ENCODE measurements at regions not wholly inside any gene's neighbourhood (a gene's known extent, or its start where the extent isn't known, plus 50 kb on each side); places are given as distances from the start of the nearest gene placed in this dataset.
"Not testable (repeated sequence)": the region's sequence is repeated elsewhere in the genome, so short reads cannot be mapped to it uniquely, and the experiment has no call there.

DNA sequence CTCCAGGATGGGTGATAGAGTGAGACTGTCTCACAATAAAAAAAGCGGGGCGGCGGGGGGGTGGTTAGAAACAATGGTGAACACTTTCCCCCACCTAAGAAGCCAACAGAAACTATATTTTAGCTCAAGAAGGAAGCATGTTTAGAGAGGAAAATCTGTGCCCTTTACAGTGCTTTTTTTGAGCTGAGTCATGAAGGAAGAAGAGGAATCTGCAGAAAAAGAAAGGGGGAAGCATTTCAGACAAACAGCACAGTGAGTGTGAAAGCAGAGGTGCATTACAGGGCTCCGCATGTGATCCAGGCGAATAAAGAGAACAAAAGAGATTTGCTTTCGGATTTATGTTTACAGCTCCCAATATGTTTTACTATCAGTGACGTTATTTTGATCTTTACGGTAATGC lies 1504.6 kb upstream of the WWC1 start:
- H3K4me3 ChIP-seq (ENCODE audit: low read depth, low read length) = no peak overlapping the region

DNA sequence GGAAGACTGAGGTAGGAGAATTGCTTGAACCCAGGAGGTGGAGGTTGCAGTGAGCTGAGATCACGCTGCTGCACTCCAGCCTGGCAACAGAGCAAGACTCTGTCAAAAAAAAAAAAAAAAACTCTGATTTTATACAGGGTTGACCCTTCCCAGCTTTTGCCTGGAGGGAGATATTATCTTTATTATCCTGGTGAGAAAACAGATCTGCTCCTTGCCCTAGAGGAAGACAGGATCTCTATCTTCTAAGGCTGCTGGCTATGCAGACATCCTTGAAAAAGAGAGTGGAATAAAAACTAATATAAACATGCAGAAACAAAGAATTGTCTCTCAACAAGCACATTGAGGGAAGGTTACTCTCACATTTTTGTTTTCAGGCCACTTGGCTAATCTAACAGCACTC lies 1503.4 kb upstream of the WWC1 start:
- no peak overlapping the region for H3K4me3 ChIP-seq (ENCODE audit: low read depth, low read length)

DNA sequence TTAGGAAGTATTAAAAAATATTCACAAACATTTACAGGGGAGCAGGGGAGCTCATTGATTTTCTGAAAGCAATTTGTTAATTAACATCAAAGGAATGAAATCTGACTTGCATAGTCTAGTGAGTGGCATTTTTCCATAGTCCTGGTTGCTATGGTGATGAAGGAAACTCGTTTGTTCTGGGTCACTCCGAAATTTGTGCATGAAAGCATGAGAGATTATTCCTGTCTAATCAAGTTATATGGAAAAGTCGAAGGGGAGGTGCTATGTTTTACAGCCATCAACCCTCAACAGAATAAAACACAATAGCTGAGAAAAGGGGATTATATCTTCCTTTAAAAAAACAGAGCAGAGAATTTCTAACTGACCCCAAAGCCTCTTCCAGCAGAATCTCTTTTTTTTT lies 1495.7 kb upstream of the WWC1 start:
- no peak overlapping the region for H3K4me3 ChIP-seq (ENCODE audit: low read depth, low read length)

DNA sequence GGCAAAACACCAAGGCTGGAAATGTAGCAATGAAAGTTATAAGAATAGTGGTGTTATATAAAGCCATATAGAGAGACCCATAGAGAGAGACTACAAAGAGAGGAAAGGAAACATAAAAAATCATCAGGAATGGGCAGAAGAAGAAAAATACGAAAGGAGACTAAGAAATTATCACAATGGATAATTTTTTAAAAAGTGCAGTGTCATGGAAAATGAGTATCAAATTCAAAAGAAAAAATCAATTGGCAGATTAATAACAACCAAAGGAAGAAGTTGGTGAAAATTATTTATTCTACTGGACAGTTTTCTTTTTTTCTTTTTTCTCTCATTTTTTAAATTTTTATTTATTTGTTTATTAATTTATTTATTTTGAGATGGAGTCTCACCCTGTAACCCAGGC lies 1488.4 kb upstream of the WWC1 start:
- H3K4me3 ChIP-seq (ENCODE audit: low read depth, low read length) = no peak overlapping the region

DNA sequence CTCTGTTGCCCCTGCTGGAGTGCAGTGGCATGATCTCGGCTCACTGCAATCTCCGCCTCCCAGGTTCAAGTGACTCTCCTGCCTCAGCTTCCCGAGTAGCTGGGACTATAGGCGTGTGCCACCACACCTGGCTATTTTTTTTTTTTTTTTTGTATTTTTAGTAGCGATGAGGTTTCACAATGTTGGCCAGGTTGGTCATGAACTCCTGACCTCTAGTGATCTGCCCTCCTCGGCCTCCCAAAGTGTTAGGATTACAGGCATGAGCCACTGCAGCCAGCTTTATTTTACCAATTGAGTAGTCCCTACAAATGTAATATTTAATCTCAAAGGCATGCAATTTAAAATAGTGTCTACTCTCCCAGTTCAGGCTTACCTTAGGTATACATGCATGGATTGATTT lies 1487.2 kb upstream of the WWC1 start:
- not testable (repeated sequence) for H3K4me3 ChIP-seq (ENCODE audit: low read depth, low read length)

DNA sequence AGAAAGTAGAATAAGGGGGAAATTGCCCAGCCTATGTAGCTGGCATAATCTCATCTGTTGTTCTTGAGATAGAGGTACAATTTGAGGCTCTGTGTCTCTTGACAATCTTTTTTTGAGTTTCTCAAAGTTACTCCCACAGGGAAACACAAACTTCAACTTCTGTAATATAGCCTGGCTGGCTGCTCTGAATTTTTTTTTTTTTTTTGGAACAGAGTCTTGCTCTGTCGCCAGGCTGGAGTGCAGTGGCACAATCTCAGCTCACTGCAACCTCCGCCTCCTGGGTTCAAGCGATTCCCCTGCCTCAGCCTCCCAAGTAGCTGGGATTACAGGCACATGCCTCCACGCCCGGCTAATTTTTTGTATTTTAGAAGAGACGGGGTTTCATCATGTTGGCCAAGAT lies 1486.8 kb upstream of the WWC1 start:
- H3K4me3 ChIP-seq (ENCODE audit: low read depth, low read length) = not testable (repeated sequence)

DNA sequence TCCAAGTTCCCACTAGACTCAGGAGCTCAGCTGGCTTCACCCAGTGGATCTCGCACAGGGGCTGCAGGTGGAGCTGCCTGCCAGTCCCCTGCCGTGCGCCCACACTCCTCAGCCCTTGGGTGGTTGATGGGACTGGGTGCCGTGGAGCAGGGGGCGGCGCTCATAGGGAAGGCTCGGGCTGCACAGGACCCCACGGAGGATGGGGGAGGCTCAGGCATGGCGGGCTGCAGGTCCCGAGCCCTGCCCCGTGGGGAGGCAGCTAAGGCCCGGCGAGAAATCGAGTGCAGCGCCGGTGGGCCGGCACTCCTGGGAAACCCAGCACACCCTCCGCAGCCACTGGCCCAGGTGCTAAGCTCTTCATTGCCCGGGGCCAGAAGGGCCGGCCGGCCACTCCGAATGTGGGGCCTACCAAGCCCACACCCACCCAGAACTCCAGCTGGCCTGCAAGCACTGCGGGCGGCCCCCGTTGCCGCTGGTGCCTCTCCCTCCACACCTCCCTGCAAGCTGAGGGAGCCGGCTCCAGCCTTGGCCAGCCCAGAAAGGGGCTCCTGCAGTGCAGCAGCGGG lies 1481.3 kb upstream of the WWC1 start:
- not testable (repeated sequence) for H3K4me3 ChIP-seq (ENCODE audit: low read depth, low read length)

DNA sequence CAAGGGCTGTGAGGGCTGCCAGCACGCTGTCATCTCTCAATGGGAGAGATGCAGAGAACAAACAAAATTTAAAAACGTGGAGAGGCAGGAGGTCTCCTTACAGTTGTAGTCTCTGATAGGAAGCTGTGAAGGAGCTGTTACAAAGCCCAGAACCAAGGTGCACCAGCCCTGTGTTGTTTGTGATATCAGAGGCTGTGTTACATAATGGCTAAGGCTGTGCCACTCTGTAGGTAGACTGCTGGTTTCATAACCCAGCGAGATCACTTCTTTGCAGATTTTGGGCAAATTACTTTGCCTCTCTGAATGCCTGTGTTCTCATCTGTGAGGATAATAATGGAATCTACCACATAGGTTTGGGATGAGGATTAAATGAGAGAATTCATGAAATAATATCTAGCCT lies 1480.7 kb upstream of the WWC1 start:
- no peak overlapping the region for H3K4me3 ChIP-seq (ENCODE audit: low read depth, low read length)

DNA sequence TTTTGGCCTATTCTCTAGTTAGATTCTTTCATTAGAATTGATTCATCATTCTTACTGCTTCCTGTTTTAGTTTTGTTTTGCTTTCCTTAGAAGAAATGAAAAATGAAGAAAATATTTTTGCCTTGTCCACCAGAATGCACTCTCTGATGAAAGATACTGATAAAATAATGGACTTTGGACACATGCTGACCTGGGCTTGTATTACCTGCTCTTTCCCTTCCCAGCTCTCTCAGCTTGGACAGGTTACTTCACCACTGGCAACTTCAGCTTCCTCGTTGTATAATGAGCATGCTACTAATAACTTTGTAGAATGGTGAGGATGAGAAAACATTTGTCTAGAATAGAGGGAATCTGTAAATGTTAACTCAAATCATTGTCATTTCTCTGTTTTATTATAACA lies 1468.1 kb upstream of the WWC1 start:
- no peak overlapping the region for H3K4me3 ChIP-seq (ENCODE audit: low read depth, low read length)

DNA sequence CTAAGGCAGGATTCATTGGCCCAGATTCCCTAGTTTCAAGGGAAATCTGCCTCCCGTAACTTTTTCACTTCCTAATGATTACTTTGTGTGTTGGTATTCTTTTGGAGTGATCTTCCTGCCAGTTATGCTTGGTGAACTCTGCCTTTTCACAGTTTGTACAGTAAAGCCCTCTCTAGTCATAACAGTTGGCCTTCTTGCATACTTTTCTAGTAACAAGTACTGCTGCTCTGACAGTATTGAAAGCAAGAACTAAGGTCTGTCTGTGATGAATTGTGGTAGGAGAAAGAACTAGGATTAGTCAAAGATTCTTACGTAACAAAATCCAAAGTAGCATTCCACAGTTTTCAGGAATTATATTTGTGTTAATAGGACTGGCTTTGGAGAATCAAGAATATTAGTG lies 1457.2 kb upstream of the WWC1 start:
- no peak overlapping the region for H3K4me3 ChIP-seq (ENCODE audit: low read depth, low read length)

DNA sequence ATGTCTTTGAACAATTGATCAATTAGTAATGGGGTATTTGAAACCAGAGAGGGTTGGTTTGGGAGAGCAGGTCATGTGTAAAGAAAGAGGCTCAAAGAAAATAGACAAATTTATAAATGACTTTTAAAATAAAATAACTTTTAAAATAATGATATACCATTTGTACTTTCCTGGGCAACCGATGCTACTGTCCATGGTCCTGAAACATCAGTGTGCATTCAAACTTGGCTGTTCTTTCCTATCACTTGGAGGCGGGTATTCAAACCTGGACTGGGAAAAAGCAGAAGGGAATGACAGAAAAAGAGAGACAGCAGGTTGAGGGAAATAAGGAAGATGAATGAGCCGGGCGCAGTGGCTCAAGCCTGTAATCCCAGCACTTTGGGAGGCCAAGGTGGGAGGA lies 1446.4 kb upstream of the WWC1 start:
- H3K4me3 ChIP-seq (ENCODE audit: low read depth, low read length) = no peak overlapping the region

DNA sequence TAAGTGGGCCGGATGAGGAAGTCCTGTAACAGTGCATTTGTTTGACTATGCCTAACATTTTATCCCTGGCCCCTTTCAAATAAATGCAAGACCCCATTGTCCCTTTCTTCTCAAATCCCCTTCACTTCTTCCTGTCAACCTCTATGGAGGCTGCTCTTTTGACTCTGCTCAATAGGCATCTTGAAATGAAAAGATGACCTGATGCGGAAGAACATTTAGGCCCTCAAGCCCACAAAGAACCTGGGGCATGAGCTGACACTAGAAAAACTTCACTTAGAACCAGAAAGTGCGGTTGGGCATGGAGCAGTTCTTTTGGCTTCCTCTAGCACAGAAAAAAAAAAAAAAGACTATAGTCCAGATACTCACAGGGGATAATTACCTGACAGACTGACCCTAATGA lies 1434.7 kb upstream of the WWC1 start:
- H3K4me3 ChIP-seq (ENCODE audit: low read depth, low read length) = no peak overlapping the region

DNA sequence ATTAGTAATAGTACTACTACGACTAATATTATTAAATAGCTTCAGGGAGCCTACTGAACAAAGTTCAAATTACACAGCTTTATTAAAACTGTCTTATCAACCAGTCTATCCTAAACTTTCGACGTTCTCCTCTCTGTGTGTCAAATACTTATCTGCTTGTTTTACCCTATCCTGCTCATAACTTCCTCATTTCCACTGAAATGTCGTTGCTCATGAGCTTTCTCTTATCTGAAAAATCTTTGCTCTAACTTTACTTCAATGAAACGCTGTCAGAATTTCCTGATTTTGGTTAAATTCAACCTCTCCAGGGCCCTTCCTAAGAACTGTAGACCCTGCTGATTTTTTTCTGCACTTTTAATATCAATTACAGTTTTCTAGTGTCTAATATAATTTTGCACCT lies 1431.0 kb upstream of the WWC1 start:
- H3K4me3 ChIP-seq (ENCODE audit: low read depth, low read length) = no peak overlapping the region

DNA sequence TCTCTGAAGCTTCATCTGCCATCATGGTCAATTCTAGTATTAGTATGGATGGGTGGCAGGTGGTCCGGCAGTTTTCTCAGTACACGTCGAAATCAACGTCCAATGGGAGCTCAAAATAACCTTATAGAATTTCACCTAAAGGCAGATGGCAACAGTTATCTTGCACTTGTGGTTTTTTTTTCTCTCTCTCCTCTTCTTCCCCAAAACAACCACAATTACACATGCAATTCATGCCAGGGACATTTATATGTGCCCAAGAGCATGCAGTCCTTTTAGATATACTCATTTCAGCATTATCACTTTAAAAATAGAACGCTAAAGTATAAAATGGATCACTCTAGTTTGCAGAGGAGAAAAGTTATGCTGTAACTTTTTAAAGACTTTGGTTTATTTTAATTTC lies 1428.9 kb upstream of the WWC1 start:
- H3K4me3 ChIP-seq (ENCODE audit: low read depth, low read length) = no peak overlapping the region

DNA sequence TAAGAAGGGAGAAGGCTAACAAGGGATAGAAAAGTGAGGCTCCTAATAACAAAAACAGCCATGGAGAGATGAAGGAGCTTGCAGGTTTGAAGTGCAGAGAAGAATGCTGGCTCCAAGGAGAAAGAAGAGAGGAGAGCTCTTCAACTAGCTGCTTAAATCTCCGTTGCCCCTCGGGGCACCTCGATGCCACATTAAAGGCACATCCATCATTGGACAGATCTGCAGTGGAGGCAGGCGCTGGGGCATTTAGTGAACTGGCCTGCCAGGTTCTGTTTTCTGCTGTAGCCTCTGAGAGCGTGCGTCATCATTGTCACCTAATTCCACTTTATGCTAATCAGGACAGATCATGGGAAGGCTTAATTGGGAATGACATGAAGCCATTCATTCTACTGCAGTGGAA lies 1426.2 kb upstream of the WWC1 start:
- no peak overlapping the region for H3K4me3 ChIP-seq (ENCODE audit: low read depth, low read length)

DNA sequence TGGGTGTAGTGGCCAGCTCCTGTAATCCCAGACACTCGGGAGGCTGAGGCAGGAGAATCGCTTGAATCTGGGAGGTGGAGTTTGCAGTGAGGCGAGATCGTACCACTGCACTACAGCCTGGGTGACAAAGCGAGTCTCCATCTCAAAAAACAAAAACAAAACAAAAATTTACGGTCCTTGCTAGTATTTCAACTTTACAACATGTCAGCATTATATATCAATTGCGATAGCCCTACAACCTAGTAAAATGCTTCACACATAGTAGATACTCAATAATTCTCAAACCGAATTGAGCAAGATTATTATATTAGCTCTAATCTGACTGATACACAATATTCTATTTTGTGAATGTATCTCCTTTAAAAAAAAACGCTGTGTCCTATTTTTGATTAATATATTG lies 1411.0 kb upstream of the WWC1 start:
- no peak overlapping the region for H3K4me3 ChIP-seq (ENCODE audit: low read depth, low read length)

DNA sequence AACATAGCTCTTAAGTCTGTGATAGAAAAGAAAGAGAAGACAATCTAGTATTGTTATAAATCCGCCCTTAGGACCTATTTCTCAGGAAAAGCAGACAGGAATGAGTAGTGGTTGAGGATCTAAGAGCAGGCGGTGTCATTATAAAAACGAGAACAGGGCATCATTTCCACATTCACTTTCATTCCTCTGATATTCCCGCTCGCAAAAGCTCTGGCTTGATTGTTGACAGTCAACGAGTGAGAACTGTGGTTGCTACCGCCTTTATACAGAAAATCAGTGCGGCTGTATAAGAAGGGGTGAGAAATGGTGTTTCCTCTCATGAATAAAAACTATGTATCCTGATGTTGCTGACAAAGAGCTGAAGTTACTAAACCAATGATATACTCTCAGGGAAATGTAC lies 1409.6 kb upstream of the WWC1 start:
- no peak overlapping the region for H3K4me3 ChIP-seq (ENCODE audit: low read depth, low read length)

DNA sequence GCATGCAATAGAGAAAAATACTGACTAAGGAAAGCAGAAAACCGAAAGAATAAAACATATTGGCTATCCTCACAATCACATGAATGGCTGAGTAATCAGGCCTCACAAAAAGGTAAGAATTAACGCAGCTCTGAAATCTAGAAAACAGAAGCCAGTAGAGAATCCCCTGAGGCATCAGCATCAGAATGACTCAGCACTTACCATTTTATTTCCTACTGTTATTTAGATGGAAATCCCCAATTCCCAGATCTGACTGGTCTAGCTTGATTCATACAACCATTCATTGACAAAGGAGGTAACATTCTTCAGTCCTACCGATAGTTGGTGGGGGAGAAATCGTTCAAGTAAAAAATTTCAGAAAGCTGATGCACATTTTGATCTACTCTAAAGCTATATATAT lies 1408.4 kb upstream of the WWC1 start:
- H3K4me3 ChIP-seq (ENCODE audit: low read depth, low read length) = no peak overlapping the region

DNA sequence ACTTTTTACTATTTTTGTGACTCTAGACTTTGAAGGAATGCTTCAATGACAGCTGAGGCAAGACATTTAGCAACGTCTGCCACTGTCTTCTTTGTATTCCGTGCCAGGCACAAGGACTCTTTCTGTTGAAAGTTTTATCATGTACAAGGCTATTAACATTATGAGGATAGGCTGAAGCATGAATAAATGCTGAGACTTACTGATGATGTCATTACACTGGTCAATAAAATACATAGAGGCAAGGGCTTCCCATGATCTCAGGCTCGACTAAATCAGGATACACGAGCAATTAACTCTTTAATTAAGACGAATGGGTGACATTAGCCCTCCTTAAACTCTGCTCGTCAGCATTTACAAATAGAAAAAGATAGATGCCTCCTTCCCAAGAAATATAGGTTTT lies 1393.3 kb upstream of the WWC1 start:
- no peak overlapping the region for H3K4me3 ChIP-seq (ENCODE audit: low read depth, low read length)

DNA sequence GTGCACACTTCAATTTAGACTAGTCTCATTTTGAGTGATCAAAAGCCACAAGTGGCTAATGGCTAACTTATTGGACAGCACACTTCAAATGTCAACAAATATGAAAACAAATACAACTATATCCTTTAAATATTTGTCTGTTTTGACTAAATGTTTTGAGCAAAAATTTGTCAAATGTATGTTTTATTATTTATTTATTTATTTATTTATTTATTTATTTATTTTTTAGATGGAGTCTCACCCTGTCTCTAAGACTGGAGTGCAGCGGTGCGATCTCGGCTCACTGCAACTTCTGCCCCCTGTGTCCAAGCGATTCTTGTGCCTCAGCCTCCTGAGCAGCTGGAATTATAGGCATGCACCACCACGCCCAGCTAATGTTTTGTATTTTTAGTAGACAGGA lies 1392.1 kb upstream of the WWC1 start:
- H3K4me3 ChIP-seq (ENCODE audit: low read depth, low read length) = no peak overlapping the region

DNA sequence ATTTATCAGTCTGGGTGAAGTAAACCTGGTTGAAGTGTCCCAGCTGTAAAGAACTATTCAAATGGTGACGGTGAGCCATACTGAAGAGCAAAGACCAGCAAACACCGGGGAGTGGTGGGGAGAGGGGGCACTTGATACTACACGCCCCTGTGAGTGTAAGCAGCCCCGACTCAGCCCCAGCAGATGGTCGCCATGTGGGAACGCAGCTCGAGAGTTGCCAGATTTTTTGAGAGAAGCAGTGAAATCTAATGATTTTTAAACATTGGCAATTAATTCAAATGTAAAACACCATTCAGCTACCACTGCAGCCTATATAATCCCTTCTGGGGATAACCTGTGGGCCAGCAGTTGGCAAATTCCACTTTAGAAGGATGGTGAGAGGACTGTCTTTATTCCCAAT lies 1386.9 kb upstream of the WWC1 start:
- no peak overlapping the region for H3K4me3 ChIP-seq (ENCODE audit: low read depth, low read length)

DNA sequence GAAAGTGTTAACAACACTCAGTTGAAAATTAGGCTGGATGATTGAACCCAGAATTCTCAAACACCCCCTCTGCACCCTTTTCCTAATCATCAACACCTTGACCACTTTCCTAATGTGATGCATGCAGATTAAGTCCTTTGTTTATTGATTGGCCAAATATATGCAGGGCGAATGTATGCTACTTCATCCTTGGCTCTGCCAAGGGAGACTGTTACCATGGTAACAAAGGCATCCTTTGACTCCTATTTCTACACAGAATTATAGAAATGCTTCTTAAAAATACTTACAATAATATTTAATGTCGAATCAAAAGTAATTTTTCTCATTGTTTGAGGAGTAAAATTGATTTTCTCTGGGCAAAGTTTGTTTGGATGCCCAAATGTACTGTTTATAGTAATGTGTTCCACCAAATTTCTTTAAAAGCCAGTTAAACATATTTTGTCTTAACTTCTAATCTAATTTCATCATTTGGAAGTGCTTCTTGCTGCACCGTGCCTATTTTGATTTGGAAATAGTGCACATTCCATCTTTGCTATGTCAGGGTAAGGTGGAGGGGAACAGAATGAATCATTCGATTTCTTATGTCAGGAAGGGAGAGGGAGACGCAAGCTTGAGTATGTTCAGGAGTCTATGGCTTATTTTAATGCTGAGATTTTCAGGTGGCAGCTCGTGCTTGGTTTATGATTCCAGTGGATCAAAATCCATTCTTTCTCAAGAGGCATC lies 1384.3 kb upstream of the WWC1 start:
- H3K4me3 ChIP-seq (ENCODE audit: low read depth, low read length) = no peak overlapping the region

DNA sequence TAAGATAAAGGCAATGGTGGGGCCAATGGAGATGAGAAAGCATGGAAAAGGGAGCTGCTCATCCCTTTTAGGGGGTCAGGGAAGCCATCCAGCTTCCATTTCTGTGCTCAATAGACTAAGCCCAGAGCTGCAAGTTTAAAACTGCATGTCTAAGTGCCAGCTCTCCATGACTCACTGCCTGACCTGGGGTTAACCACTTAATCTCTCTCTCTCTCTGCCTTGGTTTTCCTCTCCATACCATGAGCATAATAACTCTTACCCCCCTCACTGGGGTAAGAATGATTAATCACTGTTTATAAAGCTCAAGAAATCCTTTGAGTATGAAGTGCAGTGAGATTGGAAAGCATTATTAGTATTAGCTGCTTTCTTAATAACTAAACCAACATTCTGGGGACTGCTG lies 1382.4 kb upstream of the WWC1 start:
- no peak overlapping the region for H3K4me3 ChIP-seq (ENCODE audit: low read depth, low read length)

All from iPS-11a (cell line).